Endothelial cell of umbilical vein (primary cell): ENCODE measurements at regions not wholly inside any gene's neighbourhood (a gene's known extent, or its start where the extent isn't known, plus 50 kb on each side); places are given as distances from the start of the nearest gene placed in this dataset.
A peak's percentile ranks its signal among the peaks of the same experiment; 100 is the strongest.

Experiments
- BruUV-seq: library from RNA; stranded (reverse); fragments of 400-500 nt; replicated peaks from 2 replicates; lab custom pipeline; 2021; lab: Mats Ljungman, UMichigan
- CTCF ChIA-PET: fragments of 300-600, 350-600 bp; sonication (Branson Sonifier 250); formaldehyde crosslinking; loops from one replicate; lab custom pipeline; 2021; ENCODE audit warnings: antibody characterized with exemption, inconsistent platforms; lab: Charles Lee
- POLR2A ChIA-PET: fragments of 300-600, 350-600 bp; sonication (Branson Sonifier 250); formaldehyde crosslinking; loops from one replicate; lab custom pipeline; 2021; ENCODE audit warnings: antibody characterized with exemption, inconsistent platforms; lab: Charles Lee
- DNase-seq: peaks from one replicate; pipeline ENCODE4 v3.0.0-alpha.2; 2011; ENCODE audit warnings: low read depth, low spot score
- FAIRE-seq: peaks from 2 replicates; lab custom pipeline; 2011; peaks lifted over from hg19 to GRCh38; lab: Jason Lieb, UNC
- H2AFZ ChIP-seq: 2 replicates; pipeline ENCODE4 v1.6.0; 2012; ENCODE audit warnings: low read depth, low read length, control low read depth, inconsistent platforms
- H3K27ac ChIP-seq: 2 replicates; pipeline ENCODE4 v1.5.1; 2011; ENCODE audit warnings: low read depth, mild to moderate bottlenecking, control low read depth, low read length, moderate library complexity; ENCODE audit not compliant: insufficient read depth
- H3K27me3 ChIP-seq, 2 experiments: 2 replicates each; pipeline versions ENCODE4 v1.6.0 to v1.6.1; 2011; ENCODE audit warnings: low read length in 2 of 2, mixed read lengths in 1 of 2; ENCODE audit not compliant: control insufficient read depth in 2 of 2, insufficient read depth in 2 of 2
- H3K36me3 ChIP-seq, 2 experiments: 2 replicates in 1 of 2; 3 replicates in 1 of 2; pipeline ENCODE4 v1.5.1; 2011; ENCODE audit warnings: low read length in 2 of 2, mild to moderate bottlenecking in 1 of 2, moderate library complexity in 1 of 2; ENCODE audit not compliant: control insufficient read depth in 2 of 2, insufficient read depth in 2 of 2; ENCODE audit errors: extremely low read depth in 1 of 2
- H3K4me1 ChIP-seq: 3 replicates; pipeline ENCODE4 v1.5.1; 2011; ENCODE audit warnings: mild to moderate bottlenecking, low read length; ENCODE audit not compliant: control insufficient read depth, insufficient read depth; ENCODE audit errors: extremely low read depth
- H3K4me2 ChIP-seq: 2 replicates; pipeline ENCODE4 v1.6.1; 2011; ENCODE audit warnings: low read length, control low read depth, mixed read lengths; ENCODE audit not compliant: insufficient read depth
- H3K4me3 ChIP-seq, 3 experiments: fragments of 200-600 bp in 1 of 3; sonication (generic), shearing (Covaris generic) in 1 of 3; replicated peaks in 1 of 3; 2 replicates each; pipeline ENCODE4 v1.5.1; 2011 to 2016; ENCODE audit warnings: control low read depth in 3 of 3, low read length in 3 of 3, mild to moderate bottlenecking in 2 of 3, inconsistent platforms in 1 of 3, low read depth in 1 of 3, moderate library complexity in 1 of 3; ENCODE audit not compliant: insufficient read depth in 1 of 3
- H3K79me2 ChIP-seq: 2 replicates; pipeline ENCODE4 v1.6.0; 2012; ENCODE audit warnings: low read length, inconsistent platforms; ENCODE audit not compliant: control insufficient read depth, insufficient read depth
- H3K9ac ChIP-seq: replicated peaks from 2 replicates; pipeline ENCODE3; 2011; ENCODE audit warnings: low read length, control low read depth; ENCODE audit not compliant: insufficient read depth; ENCODE audit errors: extremely low read depth
- H3K9me1 ChIP-seq: replicated peaks from 3 replicates; pipeline ENCODE4 v1.6.0; 2011; ENCODE audit warnings: mild to moderate bottlenecking, low read length; ENCODE audit not compliant: control insufficient read depth, insufficient read depth; ENCODE audit errors: extremely low read depth
- H3K9me3 ChIP-seq: replicated peaks from 2 replicates; pipeline ENCODE4 v1.5.1; 2012; ENCODE audit warnings: low read length, inconsistent platforms; ENCODE audit not compliant: control insufficient read depth, insufficient read depth
- H4K20me1 ChIP-seq: replicated peaks from 2 replicates; pipeline ENCODE3; 2011; ENCODE audit warnings: mild to moderate bottlenecking, low read length; ENCODE audit not compliant: control insufficient read depth, insufficient read depth; ENCODE audit errors: extremely low read depth
- FOS ChIP-seq: IDR thresholded peaks from 2 replicates; pipeline ENCODE4 v1.6.1; 2011; ENCODE audit warnings: mild to moderate bottlenecking, low read length, moderate library complexity, borderline replicate concordance; ENCODE audit not compliant: insufficient read depth
- GATA2 ChIP-seq: IDR thresholded peaks from 2 replicates; pipeline ENCODE4 v1.7.0; 2011; ENCODE audit warnings: low read depth, mild to moderate bottlenecking, moderate library complexity, mixed read lengths, low read length; ENCODE audit not compliant: insufficient read length, insufficient read depth
- JUN ChIP-seq: IDR thresholded peaks from 2 replicates; pipeline ENCODE4 v1.6.1; 2011; ENCODE audit warnings: borderline replicate concordance, low read depth; ENCODE audit not compliant: insufficient read length, insufficient read depth
- MYC ChIP-seq: IDR thresholded peaks from one replicate; pipeline ENCODE4 v1.6.1; 2011; ENCODE audit warnings: mild to moderate bottlenecking, low read depth, low read length
- POLR2A ChIP-seq: IDR thresholded peaks from 2 replicates; pipeline ENCODE4 v1.6.1; 2012; ENCODE audit warnings: low read depth, mild to moderate bottlenecking, control low read depth, low read length
- POLR2AphosphoS5 ChIP-seq: IDR thresholded peaks from 2 replicates; pipeline ENCODE4 v1.6.1; 2012; ENCODE audit warnings: low read depth, mild to moderate bottlenecking, control low read depth, low read length, moderate library complexity; ENCODE audit not compliant: insufficient read depth
- dilution Hi-C: fragments of 300-500 bp; cut with MboI; formaldehyde crosslinking; loops from one replicate; pipeline ENCODE4 v1.15.0; 2019; ENCODE audit warnings: low sequenced_read_pairs; ENCODE audit not compliant: extremely low pct_ligation_motif_present
- intact Hi-C: fragments of 100-400 bp; cut with micrococcal nuclease; formaldehyde crosslinking; loops from one replicate; pipeline ENCODE4 v1.10.0; 2022
- TF ChIP-seq, protein P1 (sequence below): IDR thresholded peaks from 2 replicates; pipeline ENCODE4 v1.6.1; 2011; ENCODE audit not compliant: insufficient read depth, insufficient read length

DNA sequence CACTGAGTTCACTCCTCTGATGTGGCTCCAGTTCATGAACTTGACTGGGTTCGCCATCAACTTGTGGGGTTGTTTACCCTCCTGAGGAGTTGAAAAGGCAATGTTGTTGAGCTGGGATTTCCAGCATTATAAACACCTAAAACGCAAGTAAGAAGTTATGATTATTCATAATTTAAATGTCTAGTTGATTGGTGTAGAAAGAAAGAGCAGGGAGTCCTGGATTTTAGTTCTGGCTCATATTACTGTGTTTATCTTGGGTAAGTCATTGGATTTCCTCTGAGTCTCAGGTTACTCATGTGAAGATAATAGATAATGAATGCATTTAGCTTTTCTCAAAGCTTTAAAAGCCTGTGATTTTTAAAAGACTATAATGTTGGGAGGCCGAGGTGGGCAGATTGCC, 438.0 kb upstream of the CDH20 start:
- Histone ChIP-seq H3K27ac (no peak overlapping the region), H3K9me1 (no peaks in the 10 kb centered on the region), H3K36me3 (no peaks in the 10 kb centered on the region), H3K9me3 (no peaks in the 10 kb centered on the region), H3K4me3 (no peak overlapping the region), H3K4me1 (peaks cover 29% of the 10 kb centered on the region), H3K79me2 (no peaks in the 10 kb centered on the region), H3K4me2 (peak overlapping the region; percentile 22), H3K27me3 (no peaks in the 10 kb centered on the region), H4K20me1 (no peaks in the 10 kb centered on the region), H2AFZ (peak overlapping the region; percentile 51), H3K9ac (no peak overlapping the region)
- ChIA-PET CTCF (interaction anchor here (0.7 to 2.9 kb wide), 3 partner anchors 10 to 87 kb away, joined by 4 to 18 read pairs (median 4); no protein-coding TSS in a partner anchor), POLR2A (no interaction called here)
- no TSS peak for BruUV-seq
- dilution Hi-C loops, result no loop called here
- FAIRE-seq, result no peak
- DNase-seq, result peak; percentile 30
- intact Hi-C loops, result no loop called here
- TF ChIP-seq FOS (peak; percentile 45), POLR2A (no peak), GATA2 (peak; percentile 53), JUN (no peak), POLR2AphosphoS5 (no peak)

DNA sequence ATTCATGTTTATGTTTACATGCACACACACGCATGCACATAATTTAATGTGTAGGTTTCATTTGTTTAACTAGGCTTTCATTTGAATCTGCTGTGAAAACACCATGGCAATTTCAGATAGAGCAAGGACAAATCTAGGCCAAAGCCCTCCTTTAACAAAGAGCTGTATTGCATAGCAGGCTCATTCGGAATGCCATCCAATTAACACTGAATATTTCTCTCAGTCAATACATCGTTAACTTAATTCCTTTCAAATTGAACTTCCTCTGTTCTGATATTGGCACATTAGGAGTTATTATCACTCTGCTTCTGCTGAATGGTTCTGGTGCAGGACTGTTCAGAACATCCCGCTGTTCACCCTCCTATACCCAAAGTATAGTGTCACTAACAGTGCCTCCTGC, 435.1 kb upstream of the CDH20 start:
- FAIRE-seq, result no peak
- Histone ChIP-seq H3K36me3 (no peaks in the 10 kb centered on the region), H3K9me1 (no peaks in the 10 kb centered on the region), H3K4me1 (peaks cover 14% of the 10 kb centered on the region), H3K9me3 (no peaks in the 10 kb centered on the region), H3K4me3 (no peak overlapping the region), H4K20me1 (no peaks in the 10 kb centered on the region), H3K79me2 (no peaks in the 10 kb centered on the region), H3K4me2 (no peak overlapping the region), H3K9ac (no peak overlapping the region), H3K27ac (no peak overlapping the region), H2AFZ (no peak overlapping the region), H3K27me3 (no peaks in the 10 kb centered on the region)
- CTCF ChIA-PET, result no interaction called here
- TF ChIP-seq POLR2AphosphoS5, result no peak
- TF ChIP-seq, protein P1, sequence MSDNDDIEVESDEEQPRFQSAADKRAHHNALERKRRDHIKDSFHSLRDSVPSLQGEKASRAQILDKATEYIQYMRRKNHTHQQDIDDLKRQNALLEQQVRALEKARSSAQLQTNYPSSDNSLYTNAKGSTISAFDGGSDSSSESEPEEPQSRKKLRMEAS, result no peak
- no peak for TF ChIP-seq MYC
- DNase-seq, result no peak
- dilution Hi-C loops (no loop called here), intact Hi-C loops (no loop called here)
- no TSS peak for BruUV-seq
- POLR2A ChIA-PET, result no interaction called here
